ENCODE measurements at regions not wholly inside any gene's neighbourhood (a gene's known extent, or its start where the extent isn't known, plus 50 kb on each side); places are given as distances from the start of the nearest gene placed in this dataset.

DNA sequence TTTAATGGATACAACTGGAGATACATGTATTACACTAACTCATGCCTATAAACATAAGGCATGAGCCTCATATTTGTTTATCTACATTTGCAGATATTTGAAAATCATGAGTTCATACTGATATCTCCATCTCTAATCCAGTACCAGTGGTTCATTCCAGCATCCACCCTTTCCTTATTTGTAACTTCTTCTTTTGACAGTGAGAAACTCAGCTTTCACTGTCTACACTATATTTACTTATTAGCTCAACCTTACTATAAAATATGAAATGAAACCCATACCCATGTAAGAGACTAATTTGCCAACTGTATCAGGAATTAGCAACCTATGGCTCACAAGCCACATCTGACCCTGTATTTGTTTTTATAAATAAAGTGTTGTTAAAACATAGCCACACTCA, 161.9 kb upstream of the GPRIN3 start:
- TF ChIP-seq, protein P1, sequence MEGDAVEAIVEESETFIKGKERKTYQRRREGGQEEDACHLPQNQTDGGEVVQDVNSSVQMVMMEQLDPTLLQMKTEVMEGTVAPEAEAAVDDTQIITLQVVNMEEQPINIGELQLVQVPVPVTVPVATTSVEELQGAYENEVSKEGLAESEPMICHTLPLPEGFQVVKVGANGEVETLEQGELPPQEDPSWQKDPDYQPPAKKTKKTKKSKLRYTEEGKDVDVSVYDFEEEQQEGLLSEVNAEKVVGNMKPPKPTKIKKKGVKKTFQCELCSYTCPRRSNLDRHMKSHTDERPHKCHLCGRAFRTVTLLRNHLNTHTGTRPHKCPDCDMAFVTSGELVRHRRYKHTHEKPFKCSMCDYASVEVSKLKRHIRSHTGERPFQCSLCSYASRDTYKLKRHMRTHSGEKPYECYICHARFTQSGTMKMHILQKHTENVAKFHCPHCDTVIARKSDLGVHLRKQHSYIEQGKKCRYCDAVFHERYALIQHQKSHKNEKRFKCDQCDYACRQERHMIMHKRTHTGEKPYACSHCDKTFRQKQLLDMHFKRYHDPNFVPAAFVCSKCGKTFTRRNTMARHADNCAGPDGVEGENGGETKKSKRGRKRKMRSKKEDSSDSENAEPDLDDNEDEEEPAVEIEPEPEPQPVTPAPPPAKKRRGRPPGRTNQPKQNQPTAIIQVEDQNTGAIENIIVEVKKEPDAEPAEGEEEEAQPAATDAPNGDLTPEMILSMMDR (IDR thresholded peaks at IDR 0.05; ENCODE audit: insufficient read depth, low read length) = no peak
- TF ChIP-seq POLR2AphosphoS5 (IDR thresholded peaks at IDR 0.05; ENCODE audit: low read depth) = no peak

Measured in HL-60 (cell line).